RWPE2 (cell line): ENCODE measurements at regions not wholly inside any gene's neighbourhood (a gene's known extent, or its start where the extent isn't known, plus 50 kb on each side); places are given as distances from the start of the nearest gene placed in this dataset.

ENCODE experiments used
- ATAC-seq: fragments of 200-7000 bp; cut with Tn5 transposase; 3 replicates; pipeline ENCODE4 v1.9.1; 2021; ENCODE audit warnings: low read depth
- DNase-seq: peaks from one replicate; pipeline ENCODE4 v3.0.0-alpha.2; 2020; ENCODE audit warnings: low spot score
- H3K27ac ChIP-seq: fragments of 450-650 bp; 2 replicates; pipeline ENCODE4 v1.5.1; 2017; ENCODE audit warnings: mild to moderate bottlenecking; ENCODE audit not compliant: poor library complexity, severe bottlenecking
- H3K27me3 ChIP-seq: fragments of 250-450 bp; sonication (Bioruptor Pico); 2 replicates; pipeline ENCODE4 v1.5.1; 2021; ENCODE audit warnings: mild to moderate bottlenecking, moderate library complexity; ENCODE audit not compliant: insufficient read depth, poor library complexity, severe bottlenecking
- H3K36me3 ChIP-seq: fragments of 250-450 bp; sonication (Bioruptor Pico); 2 replicates; pipeline ENCODE4 v1.5.1; 2020; ENCODE audit warnings: low read depth, mild to moderate bottlenecking, moderate library complexity
- H3K4me1 ChIP-seq: fragments of 250-450 bp; sonication (Bioruptor Pico); 2 replicates; pipeline ENCODE4 v1.5.1; 2021; ENCODE audit warnings: mild to moderate bottlenecking, moderate library complexity; ENCODE audit not compliant: insufficient read depth, poor library complexity, severe bottlenecking
- H3K4me3 ChIP-seq: fragments of 250-450 bp; sonication (Bioruptor Pico); 2 replicates; pipeline ENCODE4 v1.5.1; 2021; ENCODE audit warnings: mild to moderate bottlenecking, moderate library complexity; ENCODE audit not compliant: severe bottlenecking
- H3K9me3 ChIP-seq: fragments of 250-450 bp; sonication (Bioruptor Pico); 2 replicates; pipeline ENCODE4 v1.5.1; 2021; ENCODE audit warnings: mild to moderate bottlenecking, moderate library complexity; ENCODE audit not compliant: severe bottlenecking
- TF ChIP-seq, protein P1 (sequence below): fragments of 450-650 bp; IDR thresholded peaks from one replicate; pipeline ENCODE4 v1.5.1; 2017; ENCODE audit warnings: mild to moderate bottlenecking, moderate library complexity; ENCODE audit not compliant: poor library complexity, severe bottlenecking

DNA sequence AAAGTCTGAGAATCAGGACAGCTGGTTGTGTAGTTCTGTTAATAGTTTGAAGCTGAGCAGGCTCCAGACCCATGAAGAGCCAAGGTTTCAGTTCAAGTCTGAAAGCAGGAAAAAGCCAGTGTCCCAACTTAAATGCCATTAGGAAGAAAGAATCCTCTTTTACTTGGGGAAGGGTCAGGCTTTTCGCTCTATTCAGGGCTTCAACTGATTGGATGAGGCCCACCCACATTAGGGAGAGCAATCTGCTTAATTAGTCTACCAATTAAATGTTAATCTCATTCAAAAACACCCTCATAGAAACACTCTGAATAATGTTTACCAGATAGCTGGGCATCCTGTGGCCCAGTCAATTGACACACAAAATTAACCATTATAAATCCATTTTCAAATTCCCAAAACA is 462.2 kb downstream of the EPM2A start:
- Histone ChIP-seq H3K4me3 (no peak overlapping the region), H3K4me1 (no peaks in the 10 kb centered on the region), H3K27ac (no peak overlapping the region), H3K9me3 (no peaks in the 10 kb centered on the region), H3K36me3 (no peaks in the 10 kb centered on the region), H3K27me3 (no peaks in the 10 kb centered on the region)
- no peak for DNase-seq
- TF ChIP-seq, protein P1, sequence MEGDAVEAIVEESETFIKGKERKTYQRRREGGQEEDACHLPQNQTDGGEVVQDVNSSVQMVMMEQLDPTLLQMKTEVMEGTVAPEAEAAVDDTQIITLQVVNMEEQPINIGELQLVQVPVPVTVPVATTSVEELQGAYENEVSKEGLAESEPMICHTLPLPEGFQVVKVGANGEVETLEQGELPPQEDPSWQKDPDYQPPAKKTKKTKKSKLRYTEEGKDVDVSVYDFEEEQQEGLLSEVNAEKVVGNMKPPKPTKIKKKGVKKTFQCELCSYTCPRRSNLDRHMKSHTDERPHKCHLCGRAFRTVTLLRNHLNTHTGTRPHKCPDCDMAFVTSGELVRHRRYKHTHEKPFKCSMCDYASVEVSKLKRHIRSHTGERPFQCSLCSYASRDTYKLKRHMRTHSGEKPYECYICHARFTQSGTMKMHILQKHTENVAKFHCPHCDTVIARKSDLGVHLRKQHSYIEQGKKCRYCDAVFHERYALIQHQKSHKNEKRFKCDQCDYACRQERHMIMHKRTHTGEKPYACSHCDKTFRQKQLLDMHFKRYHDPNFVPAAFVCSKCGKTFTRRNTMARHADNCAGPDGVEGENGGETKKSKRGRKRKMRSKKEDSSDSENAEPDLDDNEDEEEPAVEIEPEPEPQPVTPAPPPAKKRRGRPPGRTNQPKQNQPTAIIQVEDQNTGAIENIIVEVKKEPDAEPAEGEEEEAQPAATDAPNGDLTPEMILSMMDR: no peak
- ATAC-seq: no peak

DNA sequence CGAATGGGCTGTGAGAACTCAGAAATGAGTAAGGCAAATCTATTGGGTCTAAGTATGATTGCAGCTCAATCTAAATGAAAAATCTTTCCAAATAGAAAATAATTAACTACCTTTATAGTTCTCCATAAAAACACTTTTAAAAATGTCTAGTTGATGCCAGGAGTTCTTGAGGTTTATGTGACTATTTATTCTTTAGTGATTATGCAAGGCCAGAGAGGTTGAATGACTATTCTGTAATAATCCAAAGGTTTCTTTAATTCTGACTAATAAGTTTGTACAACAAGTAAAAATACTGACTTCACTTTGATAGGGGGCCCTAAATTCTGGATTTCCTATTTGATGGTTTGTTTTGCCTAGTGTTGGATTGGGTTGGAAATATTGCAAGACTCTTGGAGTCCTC is 461.2 kb downstream of the EPM2A start:
- H3K27me3 ChIP-seq: no peaks in the 10 kb centered on the region
- ATAC-seq (no peak), DNase-seq (no peak)
- no peaks in the 10 kb centered on the region for H3K9me3 ChIP-seq
- H3K36me3 ChIP-seq: no peaks in the 10 kb centered on the region
- TF ChIP-seq, protein P1: no peak
- H3K27ac ChIP-seq: no peak overlapping the region
- H3K4me3 ChIP-seq: no peak overlapping the region
- H3K4me1 ChIP-seq: no peaks in the 10 kb centered on the region

DNA sequence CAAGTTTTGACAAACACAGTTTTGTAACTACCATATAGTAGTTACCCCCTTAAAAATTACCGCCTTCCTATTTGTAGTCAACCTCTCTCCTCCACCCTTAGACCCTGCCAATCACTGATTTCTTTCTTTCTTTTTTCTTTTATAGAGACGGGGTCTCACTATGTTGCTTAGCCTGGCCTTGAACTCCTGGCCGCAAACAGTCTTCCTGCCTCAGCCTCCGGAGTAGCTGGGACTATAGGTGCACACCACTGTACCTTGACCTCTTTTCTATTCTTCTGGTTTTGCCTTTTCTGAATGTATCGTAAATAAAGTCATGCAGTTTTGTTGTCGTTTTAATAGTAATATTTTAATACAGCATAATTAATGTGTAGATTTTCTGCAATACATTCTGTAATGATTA is 460.3 kb downstream of the EPM2A start:
- no peak overlapping the region for H3K27ac ChIP-seq
- H3K9me3 ChIP-seq: no peaks in the 10 kb centered on the region
- no peaks in the 10 kb centered on the region for H3K4me1 ChIP-seq
- ATAC-seq (no peak), DNase-seq (no peak)
- H3K4me3 ChIP-seq: no peak overlapping the region
- H3K36me3 ChIP-seq: no peaks in the 10 kb centered on the region
- H3K27me3 ChIP-seq: no peaks in the 10 kb centered on the region
- TF ChIP-seq, protein P1: no peak

DNA sequence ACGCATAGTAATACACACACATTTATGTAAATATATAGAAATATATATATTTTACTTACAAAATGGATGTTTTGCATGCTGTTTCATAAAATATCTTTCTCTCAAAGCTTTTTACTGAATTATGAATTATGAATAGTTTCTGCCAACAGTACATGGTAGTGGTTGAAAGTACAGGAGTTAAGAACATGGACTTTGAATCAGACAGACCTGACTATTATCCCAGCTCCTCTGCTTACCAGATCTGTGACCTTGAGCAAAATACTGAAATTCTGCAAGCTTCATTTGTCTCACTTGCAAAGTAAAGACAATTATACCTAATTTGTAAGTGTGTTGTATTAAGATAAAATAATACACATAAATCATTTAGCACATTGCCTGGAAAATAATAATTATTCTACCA is 459.5 kb downstream of the EPM2A start:
- no peaks in the 10 kb centered on the region for H3K4me1 ChIP-seq
- no peaks in the 10 kb centered on the region for H3K27me3 ChIP-seq
- no peak overlapping the region for H3K27ac ChIP-seq
- H3K36me3 ChIP-seq: no peaks in the 10 kb centered on the region
- no peak for DNase-seq
- no peak for ATAC-seq
- TF ChIP-seq, protein P1: no peak
- H3K9me3 ChIP-seq: no peaks in the 10 kb centered on the region
- H3K4me3 ChIP-seq: no peak overlapping the region

DNA sequence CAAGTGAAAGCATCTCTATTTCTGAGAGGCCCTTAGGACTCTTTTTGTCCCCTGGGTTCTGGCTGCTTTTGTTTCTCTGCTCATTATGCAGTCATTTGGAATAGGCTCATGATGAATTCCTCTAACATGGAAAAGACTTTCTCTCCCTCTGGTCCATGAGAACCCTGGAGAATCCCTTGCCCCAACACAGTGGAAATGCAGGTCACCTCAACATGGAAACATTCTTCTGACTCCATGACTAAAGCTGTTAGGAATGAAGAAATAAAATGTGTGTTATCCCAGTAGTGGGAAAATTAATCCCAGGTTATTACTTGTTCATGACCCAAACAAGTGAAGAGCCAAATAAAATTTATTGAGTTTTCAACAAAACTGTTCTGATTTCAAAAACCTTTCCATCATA is 458.6 kb downstream of the EPM2A start:
- Histone ChIP-seq H3K4me1 (no peaks in the 10 kb centered on the region), H3K27me3 (no peaks in the 10 kb centered on the region), H3K4me3 (no peak overlapping the region), H3K27ac (no peak overlapping the region), H3K9me3 (no peaks in the 10 kb centered on the region), H3K36me3 (no peaks in the 10 kb centered on the region)
- ATAC-seq (no peak), DNase-seq (no peak)
- TF ChIP-seq, protein P1: no peak
